ENCODE measurements at regions not wholly inside any gene's neighbourhood (a gene's known extent, or its start where the extent isn't known, plus 50 kb on each side); places are given as distances from the start of the nearest gene placed in this dataset.

DNA sequence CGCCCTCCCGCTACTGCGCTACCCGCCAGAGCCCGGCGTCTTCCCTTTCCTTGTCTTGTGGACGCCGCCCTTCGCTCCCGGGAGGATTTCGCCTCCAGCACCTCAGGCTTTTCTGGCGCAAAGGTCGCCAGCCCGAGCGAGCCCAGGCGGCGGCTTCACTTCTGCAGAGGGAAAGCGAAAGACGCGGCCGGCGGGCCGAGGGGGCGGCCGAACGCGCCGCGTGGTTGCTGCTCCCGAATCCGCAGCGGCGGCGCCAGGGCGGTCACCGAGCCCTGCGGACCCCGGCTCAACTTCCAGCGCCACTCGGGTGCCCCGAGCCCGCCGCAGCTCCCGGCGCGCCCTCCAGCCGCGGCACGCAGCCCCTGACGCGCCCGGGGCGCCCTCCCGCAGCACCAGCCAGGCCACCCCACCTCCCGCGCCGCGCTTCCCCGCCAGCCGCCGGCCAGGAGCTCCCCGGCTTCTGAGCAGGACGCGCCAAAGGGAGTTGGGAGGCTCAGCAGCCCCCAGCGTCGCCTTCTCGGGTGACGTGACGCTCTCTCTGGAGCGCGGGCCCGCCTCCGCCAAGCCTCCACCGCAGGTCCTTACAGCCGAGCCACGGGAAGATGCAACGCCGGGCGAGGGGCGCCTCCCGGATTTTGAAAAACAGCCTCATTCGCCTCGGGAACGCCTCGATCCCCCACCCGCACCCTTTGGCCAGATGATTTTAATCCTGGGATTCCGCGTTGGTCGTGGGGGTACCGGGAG is 84.9 kb upstream of the EPB41L3 start:
- peak overlapping the region; percentile 68 to 76 for H3K9ac ChIP-seq (ENCODE audit: low read depth in 1 of 2, low read length in 2 of 2)
- H3K4me3 ChIP-seq (ENCODE audit: low read depth in 1 of 2, low read length in 2 of 2): peak overlapping the region; percentile 77 to 79
- no peaks in the 10 kb centered on the region for H3K9me3 ChIP-seq (ENCODE audit: control insufficient read depth in 1 of 2, low read length in 2 of 2)
- H3K36me3 ChIP-seq (ENCODE audit: control insufficient read depth in 1 of 2, insufficient read depth in 2 of 2, low read length in 2 of 2): no peaks in the 10 kb centered on the region
- H3K27me3 ChIP-seq (ENCODE audit: control insufficient read depth in 1 of 2, insufficient read depth in 2 of 2, low read length in 2 of 2): peaks cover 0 to 7% of the 10 kb centered on the region in 2 donors
- H3K4me1 ChIP-seq (ENCODE audit: control insufficient read depth in 1 of 2, insufficient read depth in 2 of 2, low read length in 2 of 2): peaks cover 26 to 50% of the 10 kb centered on the region in 2 donors
- H3K27ac ChIP-seq (ENCODE audit: low read depth, low read length): peak overlapping the region; percentile 83

DNA sequence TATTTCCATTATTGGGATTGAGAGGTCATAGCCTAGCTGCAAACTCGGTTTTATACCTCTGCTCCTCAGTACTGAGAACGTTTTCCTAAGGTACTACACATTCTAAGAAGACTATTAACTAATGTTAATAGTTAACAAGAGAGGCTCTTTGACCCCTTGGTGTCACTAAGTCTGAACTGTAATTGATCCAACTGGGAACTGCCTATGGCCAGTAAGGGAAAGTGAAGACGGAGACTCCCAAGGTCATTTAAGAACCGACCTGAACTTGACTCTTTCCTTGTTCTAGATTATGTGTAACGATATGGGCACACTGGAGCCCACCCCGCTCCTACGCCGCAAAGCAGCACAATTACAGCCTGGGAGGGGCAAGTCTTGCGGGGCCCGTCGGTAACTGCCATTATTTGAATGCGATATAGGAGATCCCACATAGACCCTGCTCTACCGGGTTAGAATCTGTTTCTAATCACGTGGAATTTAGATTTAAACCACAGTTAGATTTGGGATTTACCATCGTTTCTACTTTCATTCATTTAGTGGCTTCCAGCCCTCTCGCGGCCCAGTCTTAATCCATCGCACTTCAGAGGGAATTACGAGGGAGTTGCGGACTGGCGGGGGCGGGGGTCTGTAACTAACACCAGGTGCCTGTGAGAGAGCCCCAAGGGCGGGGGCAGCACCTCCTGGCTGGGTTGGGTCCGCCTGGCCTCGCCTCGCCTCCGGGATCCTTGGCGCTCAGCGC is 84.1 kb upstream of the EPB41L3 start:
- H3K27me3 ChIP-seq (ENCODE audit: control insufficient read depth in 1 of 2, insufficient read depth in 2 of 2, low read length in 2 of 2): peaks cover 0 to 7% of the 10 kb centered on the region in 2 donors
- no peaks in the 10 kb centered on the region for H3K9me3 ChIP-seq (ENCODE audit: control insufficient read depth in 1 of 2, low read length in 2 of 2)
- peak overlapping the region; percentile 77 to 79 for H3K4me3 ChIP-seq (ENCODE audit: low read depth in 1 of 2, low read length in 2 of 2)
- H3K36me3 ChIP-seq (ENCODE audit: control insufficient read depth in 1 of 2, insufficient read depth in 2 of 2, low read length in 2 of 2): no peaks in the 10 kb centered on the region
- H3K4me1 ChIP-seq (ENCODE audit: control insufficient read depth in 1 of 2, insufficient read depth in 2 of 2, low read length in 2 of 2): peaks cover 26 to 50% of the 10 kb centered on the region in 2 donors
- peak overlapping the region; percentile 83 for H3K27ac ChIP-seq (ENCODE audit: low read depth, low read length)
- H3K9ac ChIP-seq (ENCODE audit: low read depth in 1 of 2, low read length in 2 of 2): peak overlapping the region; percentile 68 to 76

DNA sequence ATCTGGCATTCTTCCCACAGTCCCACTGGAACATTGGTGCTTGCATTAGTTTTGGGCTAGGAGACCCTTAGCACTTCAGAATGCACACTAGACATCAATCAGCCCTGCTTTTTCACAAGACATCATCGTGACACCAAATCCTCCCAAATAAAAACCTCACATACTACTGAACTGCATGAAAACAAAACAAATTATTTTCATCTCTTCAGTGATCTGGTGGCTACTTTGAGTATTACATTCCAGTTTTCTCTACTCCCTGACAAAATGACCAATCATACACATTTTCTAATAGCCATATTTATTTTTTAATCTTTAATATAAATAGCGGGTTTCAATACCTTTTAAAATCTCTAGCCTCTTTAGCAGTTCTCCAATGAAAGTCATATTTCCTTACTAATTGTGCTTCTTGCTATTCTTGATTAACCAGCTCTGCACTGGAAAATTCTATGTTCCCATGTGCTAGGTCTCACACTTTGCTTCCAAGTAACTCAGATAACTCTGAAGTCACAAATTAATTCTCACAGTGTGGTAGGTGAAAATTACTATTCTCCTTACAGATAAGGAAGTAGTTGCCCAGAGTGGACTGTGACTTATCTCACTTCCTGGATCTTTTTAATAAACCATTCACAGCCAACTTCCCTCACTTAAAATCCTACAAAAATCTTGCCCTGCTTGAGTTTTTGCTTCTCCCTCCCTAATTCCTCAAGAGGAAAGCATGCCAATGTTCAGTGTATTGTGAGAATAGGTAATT is 82.5 kb upstream of the EPB41L3 start:
- H3K9ac ChIP-seq (ENCODE audit: low read depth in 1 of 2, low read length in 2 of 2): no peak overlapping the region
- peaks cover 0 to 7% of the 10 kb centered on the region in 2 donors for H3K27me3 ChIP-seq (ENCODE audit: control insufficient read depth in 1 of 2, insufficient read depth in 2 of 2, low read length in 2 of 2)
- H3K4me1 ChIP-seq (ENCODE audit: control insufficient read depth in 1 of 2, insufficient read depth in 2 of 2, low read length in 2 of 2): peaks cover 26 to 40% of the 10 kb centered on the region in 2 donors
- H3K36me3 ChIP-seq (ENCODE audit: control insufficient read depth in 1 of 2, insufficient read depth in 2 of 2, low read length in 2 of 2): no peaks in the 10 kb centered on the region
- H3K27ac ChIP-seq (ENCODE audit: low read depth, low read length): peak overlapping the region; percentile 33
- H3K9me3 ChIP-seq (ENCODE audit: control insufficient read depth in 1 of 2, low read length in 2 of 2): no peaks in the 10 kb centered on the region
- H3K4me3 ChIP-seq (ENCODE audit: low read depth in 1 of 2, low read length in 2 of 2): peak overlapping the region; percentile 11 to 34

DNA sequence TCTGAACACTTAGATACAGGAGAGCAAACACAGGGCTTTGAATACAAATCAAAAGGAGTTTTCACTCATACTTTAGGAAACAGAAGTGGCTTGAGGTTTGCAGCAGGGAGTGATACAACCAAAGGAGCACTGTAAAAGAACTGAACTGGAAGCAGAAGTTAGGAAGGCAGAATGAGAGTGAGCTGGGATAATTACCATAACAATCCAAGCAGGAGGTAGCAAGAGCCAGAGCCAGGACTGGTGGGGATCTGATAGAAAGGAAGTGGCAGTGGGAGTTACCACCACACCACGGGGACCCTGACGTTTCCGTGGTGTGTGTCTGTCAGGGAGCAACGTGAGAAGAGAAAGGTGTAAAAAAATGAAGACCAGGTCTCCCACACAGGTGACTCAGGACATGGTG is 81.3 kb upstream of the EPB41L3 start:
- Histone ChIP-seq H3K36me3 (ENCODE audit: control insufficient read depth in 1 of 2, insufficient read depth in 2 of 2, low read length in 2 of 2) (no peaks in the 10 kb centered on the region), H3K4me3 (ENCODE audit: low read depth in 1 of 2, low read length in 2 of 2) (no peak overlapping the region), H3K9ac (ENCODE audit: low read depth in 1 of 2, low read length in 2 of 2) (no peak overlapping the region), H3K27ac (ENCODE audit: low read depth, low read length) (no peak overlapping the region), H3K27me3 (ENCODE audit: control insufficient read depth in 1 of 2, insufficient read depth in 2 of 2, low read length in 2 of 2) (peaks cover 0 to 7% of the 10 kb centered on the region in 2 donors), H3K4me1 (ENCODE audit: control insufficient read depth in 1 of 2, insufficient read depth in 2 of 2, low read length in 2 of 2) (peaks cover 19 to 33% of the 10 kb centered on the region in 2 donors), H3K9me3 (ENCODE audit: control insufficient read depth in 1 of 2, low read length in 2 of 2) (no peaks in the 10 kb centered on the region)

DNA sequence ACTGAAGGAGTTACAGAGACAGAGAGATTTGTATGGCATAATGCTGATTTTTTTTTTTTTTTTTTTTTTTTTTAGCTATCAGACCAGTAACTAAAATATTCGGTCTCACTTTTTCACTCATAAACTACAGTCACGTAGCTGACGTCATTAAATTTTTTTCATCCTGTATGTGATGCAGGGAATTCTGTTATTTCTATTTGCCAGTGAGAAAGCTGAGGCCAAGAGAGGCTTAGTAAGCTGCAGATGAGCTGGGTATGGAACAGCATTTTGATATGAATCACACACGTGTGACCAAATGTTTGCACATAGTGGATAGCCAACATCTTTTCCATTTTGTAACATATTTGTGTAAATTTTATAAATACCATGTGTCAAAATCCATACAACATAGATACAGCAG is 79.1 kb upstream of the EPB41L3 start:
- Histone ChIP-seq H3K9me3 (ENCODE audit: control insufficient read depth in 1 of 2, low read length in 2 of 2) (no peaks in the 10 kb centered on the region), H3K4me1 (ENCODE audit: control insufficient read depth in 1 of 2, insufficient read depth in 2 of 2, low read length in 2 of 2) (peaks cover 19 to 31% of the 10 kb centered on the region in 2 donors), H3K4me3 (ENCODE audit: low read depth in 1 of 2, low read length in 2 of 2) (no peak overlapping the region), H3K36me3 (ENCODE audit: control insufficient read depth in 1 of 2, insufficient read depth in 2 of 2, low read length in 2 of 2) (no peaks in the 10 kb centered on the region), H3K9ac (ENCODE audit: low read depth in 1 of 2, low read length in 2 of 2) (no peak overlapping the region), H3K27me3 (ENCODE audit: control insufficient read depth in 1 of 2, insufficient read depth in 2 of 2, low read length in 2 of 2) (peaks cover 0 to 7% of the 10 kb centered on the region in 2 donors), H3K27ac (ENCODE audit: low read depth, low read length) (no peak overlapping the region)

DNA sequence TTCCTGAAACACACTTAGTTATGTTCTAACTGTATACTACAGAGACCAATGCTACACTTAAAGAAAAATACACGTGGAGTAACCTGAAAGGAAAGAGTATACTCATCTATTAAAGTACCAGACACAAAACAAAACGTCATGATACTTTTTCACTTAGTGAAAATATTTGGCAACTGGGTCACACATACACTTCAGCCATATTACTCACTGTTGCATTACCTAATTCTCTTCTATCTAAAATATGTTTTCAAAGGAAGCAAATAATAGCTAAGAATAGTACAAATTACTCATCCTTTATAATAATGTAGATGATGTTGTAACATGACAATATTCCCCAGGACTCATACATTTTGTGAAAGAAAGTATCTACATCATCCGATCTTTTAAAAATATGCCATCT is 76.5 kb upstream of the EPB41L3 start:
- peaks cover 4 to 8% of the 10 kb centered on the region in 2 donors for H3K4me1 ChIP-seq (ENCODE audit: control insufficient read depth in 1 of 2, insufficient read depth in 2 of 2, low read length in 2 of 2)
- no peaks in the 10 kb centered on the region for H3K9me3 ChIP-seq (ENCODE audit: control insufficient read depth in 1 of 2, low read length in 2 of 2)
- no peak overlapping the region for H3K27ac ChIP-seq (ENCODE audit: low read depth, low read length)
- H3K4me3 ChIP-seq (ENCODE audit: low read depth in 1 of 2, low read length in 2 of 2): no peak overlapping the region
- H3K9ac ChIP-seq (ENCODE audit: low read depth in 1 of 2, low read length in 2 of 2): no peak overlapping the region
- H3K27me3 ChIP-seq (ENCODE audit: control insufficient read depth in 1 of 2, insufficient read depth in 2 of 2, low read length in 2 of 2): no peaks in the 10 kb centered on the region
- no peaks in the 10 kb centered on the region for H3K36me3 ChIP-seq (ENCODE audit: control insufficient read depth in 1 of 2, insufficient read depth in 2 of 2, low read length in 2 of 2)

DNA sequence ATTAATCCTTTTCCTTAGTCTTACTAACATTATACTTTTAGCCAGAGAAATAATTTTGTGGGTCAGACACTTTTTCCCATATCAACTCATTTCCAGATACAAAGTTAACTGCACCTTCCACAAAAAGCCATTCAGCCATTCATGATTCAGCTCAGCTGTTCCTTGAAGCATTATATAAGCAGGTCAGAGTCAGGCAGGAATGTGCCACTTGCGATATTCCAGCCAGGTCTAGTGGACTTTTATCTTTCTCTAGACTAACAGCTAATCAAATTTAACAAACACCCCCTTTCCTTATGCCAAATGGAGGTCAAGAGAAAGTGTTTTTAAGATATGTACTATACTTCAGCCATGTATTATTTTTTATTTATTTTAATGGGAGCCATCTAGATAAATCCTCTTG is 75.6 kb upstream of the EPB41L3 start:
- Histone ChIP-seq H3K9ac (ENCODE audit: low read depth in 1 of 2, low read length in 2 of 2) (no peak overlapping the region), H3K36me3 (ENCODE audit: control insufficient read depth in 1 of 2, insufficient read depth in 2 of 2, low read length in 2 of 2) (no peaks in the 10 kb centered on the region), H3K27ac (ENCODE audit: low read depth, low read length) (no peak overlapping the region), H3K4me3 (ENCODE audit: low read depth in 1 of 2, low read length in 2 of 2) (no peak overlapping the region), H3K4me1 (ENCODE audit: control insufficient read depth in 1 of 2, insufficient read depth in 2 of 2, low read length in 2 of 2) (peaks cover 0 to 4% of the 10 kb centered on the region in 2 donors), H3K9me3 (ENCODE audit: control insufficient read depth in 1 of 2, low read length in 2 of 2) (no peaks in the 10 kb centered on the region), H3K27me3 (ENCODE audit: control insufficient read depth in 1 of 2, insufficient read depth in 2 of 2, low read length in 2 of 2) (no peaks in the 10 kb centered on the region)

DNA sequence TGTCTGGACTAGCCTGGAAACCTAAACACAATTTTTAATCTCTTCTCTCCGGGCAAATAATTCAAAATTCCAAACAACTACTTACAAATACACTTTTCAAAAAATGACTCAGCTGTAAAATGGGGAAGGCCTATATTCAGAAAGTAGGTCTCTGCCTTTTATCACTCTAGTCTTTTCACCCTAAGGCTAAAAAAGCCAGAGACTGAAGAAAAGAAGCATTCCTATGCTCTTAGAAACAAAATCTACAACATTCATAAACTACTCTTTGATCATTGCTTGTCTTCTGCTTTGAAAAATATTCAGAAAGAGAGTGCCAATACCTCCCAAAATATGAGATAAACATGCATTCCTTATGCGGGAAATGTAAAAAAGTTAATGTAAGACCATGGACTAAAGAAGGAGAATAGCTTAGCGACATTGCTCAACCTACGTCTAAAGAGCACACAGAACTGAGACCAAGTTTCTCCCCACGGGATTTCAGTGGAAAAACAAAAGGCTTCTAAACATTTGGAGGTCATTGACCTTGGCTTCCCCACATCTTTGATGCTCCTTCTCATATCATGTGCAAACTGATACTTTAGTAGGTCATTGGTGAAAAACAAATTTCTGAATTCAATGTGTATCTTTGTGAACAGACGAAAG is 74.4 kb upstream of the EPB41L3 start:
- Histone ChIP-seq H3K4me3 (ENCODE audit: low read depth in 1 of 2, low read length in 2 of 2) (no peak overlapping the region), H3K9ac (ENCODE audit: low read depth in 1 of 2, low read length in 2 of 2) (no peak overlapping the region), H3K27ac (ENCODE audit: low read depth, low read length) (no peak overlapping the region), H3K27me3 (ENCODE audit: control insufficient read depth in 1 of 2, insufficient read depth in 2 of 2, low read length in 2 of 2) (no peaks in the 10 kb centered on the region), H3K4me1 (ENCODE audit: control insufficient read depth in 1 of 2, insufficient read depth in 2 of 2, low read length in 2 of 2) (peaks cover 0 to 4% of the 10 kb centered on the region in 2 donors), H3K9me3 (ENCODE audit: control insufficient read depth in 1 of 2, low read length in 2 of 2) (no peaks in the 10 kb centered on the region), H3K36me3 (ENCODE audit: control insufficient read depth in 1 of 2, insufficient read depth in 2 of 2, low read length in 2 of 2) (no peaks in the 10 kb centered on the region)

DNA sequence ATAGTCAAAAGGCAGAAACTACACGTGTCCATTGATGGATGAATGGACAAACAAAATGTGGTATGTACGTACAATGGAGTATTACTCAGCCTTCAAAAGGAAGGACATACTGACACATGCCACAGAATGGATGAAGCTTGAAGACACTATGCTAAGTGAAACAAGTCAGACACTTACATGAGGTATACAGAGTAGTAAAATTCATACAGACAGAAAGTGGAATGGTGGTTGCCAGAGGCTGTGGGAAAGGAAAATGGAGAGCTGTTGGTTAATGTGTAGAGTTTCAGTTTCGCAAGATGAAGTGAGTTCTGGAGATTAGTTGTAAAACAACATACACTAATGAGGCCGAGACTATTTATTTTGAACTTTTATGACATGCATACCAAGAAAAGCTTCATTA is 67.4 kb upstream of the EPB41L3 start:
- Histone ChIP-seq H3K27me3 (ENCODE audit: control insufficient read depth in 1 of 2, insufficient read depth in 2 of 2, low read length in 2 of 2) (no peaks in the 10 kb centered on the region), H3K36me3 (ENCODE audit: control insufficient read depth in 1 of 2, insufficient read depth in 2 of 2, low read length in 2 of 2) (peaks cover 0 to 5% of the 10 kb centered on the region in 2 donors), H3K4me1 (ENCODE audit: control insufficient read depth in 1 of 2, insufficient read depth in 2 of 2, low read length in 2 of 2) (no peaks in the 10 kb centered on the region), H3K27ac (ENCODE audit: low read depth, low read length) (no peak overlapping the region), H3K4me3 (ENCODE audit: low read depth in 1 of 2, low read length in 2 of 2) (no peak overlapping the region), H3K9ac (ENCODE audit: low read depth in 1 of 2, low read length in 2 of 2) (no peak overlapping the region), H3K9me3 (ENCODE audit: control insufficient read depth in 1 of 2, low read length in 2 of 2) (no peaks in the 10 kb centered on the region)
